CD4-positive, alpha-beta T cell treated with Interleukin-6 for 4 hours (primary cell): ENCODE measurements at regions not wholly inside any gene's neighbourhood (a gene's known extent, or its start where the extent isn't known, plus 50 kb on each side); places are given as distances from the start of the nearest gene placed in this dataset.
"Not testable (repeated sequence)": the region's sequence is repeated elsewhere in the genome, so short reads cannot be mapped to it uniquely, and the experiment has no call there.

ENCODE experiments used
- DNase-seq: peaks from one replicate; pipeline ENCODE4 v3.0.0-alpha.2; 2020; ENCODE audit warnings: mixed read lengths

GRCh38 chr16:10232757-10233156 is 50.5 kb upstream of the GRIN2A start:
- no peak for DNase-seq

GRCh38 chr16:10239640-10240039 is 57.4 kb upstream of the GRIN2A start:
- no peak for DNase-seq

- DNase-seq, result no peak
These were observed 58.8 kb upstream of the GRIN2A start for GRCh38 chr16:10240854-10241613.

GRCh38 chr16:10242097-10242496 is 59.9 kb upstream of the GRIN2A start:
- DNase-seq, result no peak

GRCh38 chr16:10242916-10243315 is 60.7 kb upstream of the GRIN2A start:
- no peak for DNase-seq

GRCh38 chr16:10245002-10245401 is 62.8 kb upstream of the GRIN2A start:
- DNase-seq, result no peak

GRCh38 chr16:10250137-10250828 is 68.1 kb upstream of the GRIN2A start:
- no peak for DNase-seq

- DNase-seq, result no peak
These were observed 69.9 kb upstream of the GRIN2A start for GRCh38 chr16:10252155-10252554.

- no peak for DNase-seq
These were observed 71.2 kb upstream of the GRIN2A start for GRCh38 chr16:10253409-10253808.

GRCh38 chr16:10255728-10256127 is 73.5 kb upstream of the GRIN2A start:
- DNase-seq, result no peak

- peak; percentile 56 for DNase-seq
These were observed 74.8 kb upstream of the GRIN2A start for GRCh38 chr16:10256784-10257641.

GRCh38 chr16:10257642-10258251 is 75.5 kb upstream of the GRIN2A start:
- not testable (repeated sequence) for DNase-seq

- not testable (repeated sequence) for DNase-seq
These were observed 76.8 kb upstream of the GRIN2A start for GRCh38 chr16:10258930-10259603.

- DNase-seq, result no peak
These were observed 78.8 kb upstream of the GRIN2A start for GRCh38 chr16:10261077-10261476.

- DNase-seq, result not testable (repeated sequence)
These were observed 79.3 kb upstream of the GRIN2A start for GRCh38 chr16:10261526-10261925.

- no peak for DNase-seq
These were observed 80.3 kb upstream of the GRIN2A start for GRCh38 chr16:10262377-10263132.

GRCh38 chr16:10265770-10266615 is 83.8 kb upstream of the GRIN2A start:
- DNase-seq, result no peak

- DNase-seq, result no peak
These were observed 84.6 kb upstream of the GRIN2A start for GRCh38 chr16:10266809-10267208.

GRCh38 chr16:10269632-10270031 is 87.4 kb upstream of the GRIN2A start:
- DNase-seq, result no peak

- not testable (repeated sequence) for DNase-seq
These were observed 90.1 kb upstream of the GRIN2A start for GRCh38 chr16:10272250-10272854.
